IPS DF 4.7 (cell line): ENCODE measurements at regions not wholly inside any gene's neighbourhood (a gene's known extent, or its start where the extent isn't known, plus 50 kb on each side); places are given as distances from the start of the nearest gene placed in this dataset.

Experiments
- DNase-seq: peaks from one replicate; pipeline ENCODE4 v3.0.0-alpha.2; 2013; ENCODE audit warnings: low spot score; ENCODE audit errors: extremely low read depth

DNA sequence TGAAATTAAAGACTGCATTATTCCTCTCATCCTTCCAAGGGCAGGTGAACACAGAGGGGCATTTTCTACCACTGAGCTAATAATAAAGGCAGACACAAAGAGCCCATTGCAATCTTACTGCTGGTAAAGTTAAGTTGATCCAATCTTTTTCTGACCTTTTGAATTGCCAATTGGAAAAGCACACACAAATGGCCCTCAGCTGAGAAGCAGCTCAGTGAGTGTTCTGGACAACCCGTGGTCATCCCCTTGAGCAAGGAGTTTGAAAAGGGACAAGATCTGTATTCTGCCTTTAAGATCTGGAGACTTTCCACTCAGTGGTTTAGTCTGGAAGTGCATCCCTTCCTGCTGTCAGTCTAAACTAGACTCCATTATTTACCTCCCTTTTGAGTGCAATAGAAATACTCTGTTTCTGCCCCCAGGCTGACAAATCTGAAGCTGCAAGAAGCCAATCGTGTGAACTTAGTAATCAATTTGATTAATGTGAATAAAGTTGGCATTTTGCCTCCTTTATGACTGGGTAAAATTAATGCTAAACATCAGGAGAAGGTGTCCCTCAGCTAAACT, 835.7 kb downstream of the MAT2B start:
- no peak for DNase-seq

DNA sequence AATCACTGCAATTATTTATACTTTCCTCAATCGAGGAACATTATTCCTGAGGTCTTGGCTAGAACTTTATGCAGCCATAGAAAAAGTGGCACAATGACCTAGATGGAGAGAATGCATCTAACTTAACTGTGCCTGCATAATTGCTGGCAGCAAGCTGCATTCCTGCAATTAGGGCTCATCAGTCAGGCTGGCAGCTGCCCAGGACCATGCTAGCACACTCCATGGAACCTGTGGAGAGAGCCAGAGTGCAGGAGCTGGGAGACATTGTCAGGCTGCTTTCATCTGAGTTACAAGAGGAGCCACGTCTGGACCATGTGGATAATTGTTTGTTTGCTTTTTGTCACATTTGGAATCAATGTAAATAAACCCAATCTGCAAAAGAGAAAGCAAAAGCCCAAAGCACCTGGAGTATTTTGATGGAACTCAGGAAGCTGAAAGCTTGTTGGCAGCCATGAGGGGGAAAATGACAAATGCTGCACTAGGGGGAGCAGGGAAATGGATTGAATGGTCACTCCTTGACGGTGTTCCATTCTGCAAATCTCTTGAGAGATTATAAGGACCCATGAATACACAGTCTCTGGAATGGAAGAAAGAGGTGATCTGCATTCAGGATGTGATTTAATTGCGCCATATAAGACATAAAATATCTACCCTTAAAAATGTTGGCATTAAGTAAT, 839.9 kb downstream of the MAT2B start:
- DNase-seq = no peak

DNA sequence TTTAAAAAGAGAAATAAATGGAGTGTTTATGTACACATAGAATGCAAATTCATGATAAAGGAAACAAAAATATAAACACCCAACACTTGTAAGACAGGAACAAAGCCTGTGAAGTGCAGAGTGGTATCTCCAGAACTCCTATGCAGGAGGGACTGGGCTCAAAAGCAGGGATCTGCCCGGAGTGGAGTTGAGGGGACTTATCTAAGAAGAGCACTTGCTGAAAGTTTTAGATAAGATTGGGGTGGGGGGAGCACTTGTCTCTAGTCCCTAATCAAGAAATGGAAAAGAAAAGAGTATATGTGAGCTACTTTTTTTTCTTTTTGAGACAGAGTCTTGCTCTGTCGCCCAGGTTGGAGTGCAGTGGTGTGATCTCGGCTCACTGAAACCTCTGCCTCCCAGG, 840.4 kb downstream of the MAT2B start:
- DNase-seq = no peak

DNA sequence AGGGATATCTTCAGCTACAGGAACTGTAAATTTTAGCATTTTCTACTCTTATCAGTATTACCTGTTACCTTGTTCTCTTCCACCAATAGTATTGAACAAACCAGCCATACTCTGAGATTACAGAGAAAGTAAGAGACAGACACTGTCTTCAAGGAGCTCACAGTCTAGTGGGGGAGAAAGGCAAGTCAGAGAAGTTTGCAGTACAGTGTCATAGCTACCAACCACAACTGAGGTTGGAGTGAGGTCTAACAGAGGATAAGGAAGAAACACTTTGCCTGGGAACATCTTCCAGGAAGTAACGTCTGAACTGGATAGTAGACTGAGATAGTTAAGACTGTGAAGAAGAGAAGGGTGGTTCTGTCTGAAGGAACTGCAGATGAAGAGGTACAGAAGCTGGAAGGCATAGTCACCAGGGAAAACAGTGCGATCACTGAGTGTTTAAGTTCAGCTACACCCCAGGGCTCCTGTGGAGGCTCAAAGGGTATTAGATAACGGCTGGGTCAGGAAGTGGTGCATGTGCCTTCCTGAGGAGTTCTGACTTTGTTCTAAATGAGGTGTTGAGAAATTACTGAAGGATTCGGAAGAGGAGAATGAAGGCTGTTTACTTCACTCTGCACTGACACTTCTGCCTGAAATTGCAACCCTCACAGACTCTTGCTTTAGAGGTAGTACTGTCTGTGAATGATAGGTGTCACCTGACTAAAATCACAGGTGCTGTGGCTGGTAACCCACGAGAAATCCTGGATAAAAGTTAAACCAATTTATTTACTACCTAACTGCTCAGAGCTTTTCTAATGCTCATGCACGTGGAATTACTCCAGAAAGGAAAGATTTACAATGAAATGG, 841.6 kb downstream of the MAT2B start:
- DNase-seq = no peak

DNA sequence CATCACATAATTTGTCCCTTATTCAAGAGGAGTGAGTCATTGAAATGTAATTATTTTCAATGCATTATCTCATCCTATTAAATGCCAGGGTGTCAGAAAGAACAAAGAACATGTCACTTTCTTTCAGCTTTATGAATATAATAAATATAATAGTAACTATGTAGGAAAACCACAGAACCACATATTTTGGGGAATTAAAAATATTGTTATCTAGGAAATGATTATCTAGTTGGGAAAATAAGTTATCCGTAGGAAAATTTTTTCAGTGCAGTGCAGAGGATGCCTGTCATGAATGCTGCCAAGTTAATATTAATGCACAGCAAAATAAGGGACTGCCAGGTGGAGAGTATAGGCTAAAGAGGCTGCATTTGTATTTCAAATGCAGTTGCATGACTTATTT, 844.8 kb downstream of the MAT2B start:
- no peak for DNase-seq

DNA sequence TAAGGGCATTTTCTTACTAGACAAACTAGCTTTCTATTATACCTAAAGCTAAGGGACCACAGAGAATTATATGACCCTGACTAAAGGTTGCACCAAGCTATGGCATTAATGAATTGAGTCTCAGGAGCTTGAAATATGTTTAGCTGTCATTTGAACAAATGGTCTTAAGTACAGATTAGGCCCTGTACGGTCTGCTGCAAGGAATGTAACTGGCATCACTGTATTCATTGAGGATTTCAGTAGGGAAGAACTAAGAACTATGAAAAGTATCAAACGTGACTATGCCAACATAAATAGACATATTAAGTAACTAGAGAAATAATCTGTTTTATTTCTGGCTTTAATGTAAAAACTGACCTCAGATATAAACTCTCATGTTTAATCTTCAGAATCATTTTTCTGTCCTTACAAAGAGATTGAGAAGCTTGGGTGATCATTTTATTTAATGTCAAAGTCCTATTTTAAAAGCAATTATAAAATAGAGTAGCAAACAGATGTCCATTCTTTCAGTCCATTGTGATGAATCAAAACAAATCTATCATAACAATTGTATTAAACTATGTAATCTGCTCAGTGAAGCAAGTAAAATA, 845.9 kb downstream of the MAT2B start:
- DNase-seq = no peak

DNA sequence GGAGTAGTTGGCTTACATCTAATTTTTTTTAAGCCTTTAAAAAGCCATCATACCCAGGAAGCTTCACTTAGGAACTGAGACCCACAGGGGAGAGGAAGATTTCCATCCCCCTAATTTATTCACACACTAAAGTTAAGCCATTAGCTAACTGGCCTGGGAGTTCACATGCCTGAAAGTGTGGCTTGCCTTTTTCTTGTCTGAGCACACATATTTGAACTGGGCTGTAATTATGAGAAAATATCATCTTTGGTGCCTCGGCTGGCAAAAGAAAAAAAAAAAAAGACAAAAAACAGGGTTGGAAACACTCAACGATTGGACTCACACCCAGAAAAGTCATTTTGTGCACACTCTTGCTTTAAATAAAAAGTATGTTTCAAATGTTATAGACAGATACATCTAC, 847.3 kb downstream of the MAT2B start:
- DNase-seq = no peak

DNA sequence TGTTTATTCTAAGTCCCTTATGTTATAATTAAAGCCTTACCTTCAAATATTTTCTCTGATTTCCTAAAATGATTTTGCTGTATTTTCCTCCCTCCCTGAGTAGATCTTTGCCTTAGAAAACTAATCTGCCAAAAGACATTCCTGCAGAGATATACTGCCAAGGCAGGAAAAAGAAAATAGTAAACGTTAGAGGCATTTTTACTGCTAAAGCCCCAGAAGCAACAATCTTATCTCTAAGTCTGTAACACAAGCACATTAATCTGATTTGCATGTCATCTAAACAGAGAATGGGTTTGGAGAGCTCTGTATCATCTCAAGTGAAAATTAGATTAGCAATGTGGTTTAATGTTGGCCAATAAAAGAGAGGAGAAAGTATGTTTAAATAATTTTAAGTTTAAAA, 847.7 kb downstream of the MAT2B start:
- no peak for DNase-seq

DNA sequence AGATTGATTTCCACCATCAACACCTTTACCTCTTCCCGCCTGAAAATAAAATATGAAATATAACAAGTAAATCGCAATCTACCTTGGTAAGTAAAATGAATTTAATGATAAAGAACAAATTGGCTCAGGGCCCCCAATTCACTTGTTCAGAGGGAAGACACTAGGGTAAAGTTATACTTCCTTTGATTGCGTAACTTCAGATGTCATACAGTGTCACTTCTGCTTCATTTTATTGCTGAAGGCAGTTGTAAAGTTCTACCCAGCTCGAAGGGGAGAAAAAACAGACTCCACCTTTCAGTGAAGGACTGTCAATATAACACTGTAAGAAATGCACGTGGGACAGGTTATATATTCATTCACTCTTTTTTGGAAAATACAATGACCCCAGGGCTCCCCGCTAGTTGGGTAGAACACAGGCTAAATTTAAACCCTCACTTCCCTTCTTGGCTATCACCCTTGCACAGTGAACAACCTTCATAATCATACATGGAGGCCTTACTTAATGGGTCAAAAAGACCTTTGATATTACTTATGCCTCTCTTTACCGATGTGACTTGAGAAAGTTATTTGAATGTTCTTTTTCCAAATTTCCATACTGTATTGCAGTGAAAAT, 848.8 kb downstream of the MAT2B start:
- DNase-seq = no peak

DNA sequence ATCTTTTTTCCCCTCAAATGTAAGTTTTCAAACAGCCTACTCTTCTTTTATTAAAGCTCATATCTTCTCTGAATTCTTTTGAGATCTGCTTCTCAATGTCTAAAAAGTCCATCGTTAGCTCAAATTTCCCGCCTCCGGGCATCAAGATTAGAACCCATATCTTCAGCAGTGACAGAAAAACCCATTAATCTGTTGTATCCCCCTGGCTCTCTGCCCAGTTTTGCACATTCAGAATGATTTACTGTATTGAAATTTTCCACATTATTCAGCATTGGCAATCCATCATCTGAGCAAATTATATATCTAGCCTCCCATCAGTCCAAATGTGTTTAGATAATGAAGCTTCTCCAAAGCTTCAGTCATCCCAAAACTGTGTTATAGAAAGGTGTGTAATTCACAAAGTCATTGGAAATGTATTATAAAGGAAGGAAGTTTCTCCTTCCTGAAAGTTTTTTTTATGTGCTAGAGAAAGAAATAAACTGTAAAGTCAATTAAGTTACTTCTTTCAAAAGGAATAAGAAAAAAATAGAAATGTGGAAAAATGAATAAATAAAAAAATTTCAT, 849.9 kb downstream of the MAT2B start:
- no peak for DNase-seq

DNA sequence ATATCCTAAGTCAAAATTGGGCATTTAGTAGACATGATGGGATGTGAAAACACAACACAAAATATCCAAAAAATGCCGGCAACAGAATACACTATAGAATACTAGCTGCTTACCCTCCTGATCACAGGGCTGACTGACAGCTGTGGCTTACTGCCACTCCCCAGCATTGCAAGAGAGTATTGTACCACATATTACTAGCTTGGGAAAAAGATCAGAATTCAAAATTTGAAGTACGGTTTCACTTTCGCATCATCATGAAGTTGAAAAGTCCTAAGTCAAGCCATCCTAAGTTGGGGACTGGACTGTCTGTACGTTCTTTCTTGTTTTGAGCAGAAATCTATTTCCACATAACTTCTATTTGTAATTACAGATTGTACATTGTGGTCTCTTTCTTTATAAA, 851.4 kb downstream of the MAT2B start:
- DNase-seq = no peak

DNA sequence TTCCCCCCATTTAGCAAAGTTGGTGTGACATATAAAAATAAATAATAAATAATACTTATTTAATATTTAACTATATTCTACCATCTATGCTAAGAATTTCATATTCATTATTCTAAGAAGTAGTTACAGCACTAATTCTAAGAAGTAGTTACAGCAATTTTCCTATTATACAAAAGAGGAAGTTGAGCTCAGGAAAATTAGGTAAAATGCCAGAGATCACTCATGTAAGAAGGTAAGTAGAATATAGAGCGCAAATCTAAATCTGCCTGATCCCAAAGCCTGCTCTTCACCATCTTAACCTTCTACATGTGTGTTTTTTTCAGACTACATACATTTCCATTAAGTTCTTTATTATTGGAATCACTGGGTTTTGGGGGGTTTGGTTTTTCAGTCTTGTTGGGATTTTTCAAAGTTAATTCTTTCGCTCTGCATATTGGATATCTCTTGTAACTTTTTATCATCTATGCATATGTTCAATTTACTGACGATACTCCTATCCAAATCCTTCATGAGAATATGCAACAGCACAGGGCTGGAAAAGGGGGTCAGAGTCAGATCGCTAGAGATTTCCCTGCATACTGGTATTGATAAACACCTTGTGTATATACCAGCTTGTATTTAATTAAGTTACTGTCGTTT, 852.1 kb downstream of the MAT2B start:
- no peak for DNase-seq

DNA sequence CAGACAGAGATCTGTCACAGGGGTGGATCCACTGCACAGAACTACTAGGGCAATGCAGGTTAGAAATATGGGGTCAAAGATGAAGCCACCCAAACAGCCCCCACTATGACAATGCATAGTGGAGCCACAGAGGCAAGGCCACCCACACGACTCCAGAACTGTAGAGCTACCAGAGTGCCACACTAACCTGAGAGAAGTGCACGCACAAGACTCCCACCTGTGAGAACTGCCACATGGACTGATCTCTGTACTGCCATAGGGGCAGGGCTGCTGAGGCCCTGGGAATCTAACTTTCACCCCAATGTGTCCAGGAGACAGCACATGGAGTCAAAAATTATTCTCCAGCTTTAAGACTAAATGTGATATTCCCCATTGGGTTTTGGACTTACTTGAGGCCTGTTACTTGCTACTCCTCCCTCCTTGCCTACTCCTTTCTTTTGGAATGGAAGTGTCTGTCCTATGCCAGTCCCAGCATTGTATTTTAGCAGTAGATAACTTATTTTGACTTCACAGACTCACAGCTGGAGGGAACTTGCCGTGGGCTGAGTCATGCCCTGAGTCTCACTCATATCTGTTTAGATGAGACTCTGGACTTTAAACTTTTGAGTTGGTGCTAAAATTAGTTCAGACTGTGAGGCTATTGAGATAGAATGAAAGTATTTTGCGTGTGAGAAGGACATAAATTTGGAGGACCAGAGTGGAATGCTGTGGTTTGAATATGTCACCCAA, 853.3 kb downstream of the MAT2B start:
- DNase-seq = no peak

DNA sequence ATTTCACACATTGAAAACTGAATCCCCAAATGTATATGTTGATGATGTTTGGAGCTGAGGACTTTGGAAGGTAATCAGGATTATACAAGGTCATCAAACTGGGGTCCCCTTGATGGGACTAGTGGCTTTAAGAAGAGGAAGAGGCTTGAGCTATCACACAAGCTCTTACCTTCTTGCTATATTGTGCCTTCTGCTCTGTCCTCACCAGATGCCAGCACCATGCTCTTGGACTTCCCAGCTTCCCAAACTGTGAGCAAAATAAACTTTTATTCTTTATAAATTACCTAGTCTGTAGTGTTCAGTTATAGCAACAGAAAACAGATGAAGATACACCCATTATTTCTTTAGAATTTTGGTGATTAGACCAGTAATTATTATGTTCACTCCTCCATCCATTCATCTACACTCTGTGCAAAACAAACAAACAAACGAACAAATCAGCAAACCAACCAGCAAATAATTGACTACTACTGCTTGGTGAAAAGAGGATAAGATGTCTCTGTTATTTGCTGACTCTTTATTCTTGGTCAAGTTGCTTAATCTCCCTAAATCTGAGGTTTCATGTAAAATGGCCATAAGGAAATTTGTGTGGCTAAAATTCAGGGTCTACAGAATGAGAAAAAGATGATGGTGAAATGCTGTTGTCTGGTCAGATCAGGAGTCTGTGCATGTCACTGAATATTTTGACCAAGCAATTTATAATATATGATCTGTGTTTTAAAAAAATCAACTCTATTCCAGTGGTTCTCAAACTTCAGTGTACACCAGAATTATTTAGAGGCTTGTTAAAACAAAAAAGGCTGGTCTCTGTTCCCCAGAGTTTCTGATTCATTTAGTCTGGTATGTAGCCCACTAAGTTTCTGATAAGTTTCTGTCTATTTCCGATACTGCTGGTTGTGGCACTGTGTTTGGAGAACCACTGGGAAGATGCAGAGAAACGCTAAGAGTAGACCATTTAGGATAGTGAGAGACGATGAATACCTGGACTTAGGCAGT, 854.1 kb downstream of the MAT2B start:
- DNase-seq = no peak

DNA sequence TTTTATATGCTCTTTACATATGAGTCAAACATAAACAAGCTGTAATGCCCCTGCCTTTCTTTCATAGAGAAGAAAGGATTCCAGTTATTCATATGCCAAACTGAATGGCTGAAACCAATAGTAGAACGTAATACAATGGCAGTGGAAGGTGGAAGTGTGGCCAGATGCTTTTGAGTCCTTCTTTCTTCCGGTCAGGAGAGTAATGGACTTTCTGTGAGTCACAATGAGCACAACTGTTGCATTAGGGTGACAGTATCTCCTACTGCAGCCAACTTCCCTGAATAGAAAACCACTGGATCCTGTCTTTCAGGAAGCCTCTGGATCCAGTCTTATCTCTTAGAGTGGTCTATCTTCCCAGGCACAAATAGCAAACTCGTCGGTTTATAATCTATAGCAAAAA, 855.2 kb downstream of the MAT2B start:
- no peak for DNase-seq

DNA sequence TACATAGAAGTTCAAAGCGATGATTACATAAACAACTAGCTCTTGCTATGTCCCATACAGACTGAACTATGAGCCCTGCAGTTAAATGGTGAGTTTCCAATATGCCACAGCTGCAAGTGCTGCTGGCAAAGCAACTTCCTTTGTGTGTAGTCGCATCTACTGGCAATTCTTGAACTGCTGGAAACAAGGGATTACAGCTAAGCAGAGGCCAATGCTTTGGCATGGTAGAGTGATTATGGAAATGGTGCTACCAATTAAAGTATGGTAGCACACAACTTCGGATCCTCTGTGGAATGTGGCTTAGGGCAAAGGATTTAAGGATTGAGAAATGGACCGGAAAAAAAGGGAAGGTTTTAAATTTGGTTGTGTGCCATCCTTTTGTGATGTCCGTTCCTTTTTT, 856.6 kb downstream of the MAT2B start:
- DNase-seq = no peak

DNA sequence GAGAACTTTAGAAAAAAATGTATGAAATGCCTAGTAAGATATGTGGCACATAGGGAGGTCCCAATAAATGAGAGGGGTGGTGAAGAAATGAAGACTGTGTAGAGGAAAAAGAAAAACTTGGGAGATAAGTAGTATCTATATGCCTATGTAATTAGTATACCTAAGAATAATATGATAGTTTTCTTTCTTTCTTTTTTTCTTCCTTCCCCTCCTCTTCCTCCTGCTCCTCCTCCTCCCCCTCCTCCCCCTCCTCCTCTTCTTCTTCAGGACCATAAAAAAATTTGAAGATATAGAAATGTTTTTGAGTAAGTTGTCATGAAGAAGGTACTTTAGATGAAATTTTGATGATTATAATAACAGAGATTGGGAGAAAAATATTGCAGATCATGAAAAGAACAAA, 857.4 kb downstream of the MAT2B start:
- no peak for DNase-seq

DNA sequence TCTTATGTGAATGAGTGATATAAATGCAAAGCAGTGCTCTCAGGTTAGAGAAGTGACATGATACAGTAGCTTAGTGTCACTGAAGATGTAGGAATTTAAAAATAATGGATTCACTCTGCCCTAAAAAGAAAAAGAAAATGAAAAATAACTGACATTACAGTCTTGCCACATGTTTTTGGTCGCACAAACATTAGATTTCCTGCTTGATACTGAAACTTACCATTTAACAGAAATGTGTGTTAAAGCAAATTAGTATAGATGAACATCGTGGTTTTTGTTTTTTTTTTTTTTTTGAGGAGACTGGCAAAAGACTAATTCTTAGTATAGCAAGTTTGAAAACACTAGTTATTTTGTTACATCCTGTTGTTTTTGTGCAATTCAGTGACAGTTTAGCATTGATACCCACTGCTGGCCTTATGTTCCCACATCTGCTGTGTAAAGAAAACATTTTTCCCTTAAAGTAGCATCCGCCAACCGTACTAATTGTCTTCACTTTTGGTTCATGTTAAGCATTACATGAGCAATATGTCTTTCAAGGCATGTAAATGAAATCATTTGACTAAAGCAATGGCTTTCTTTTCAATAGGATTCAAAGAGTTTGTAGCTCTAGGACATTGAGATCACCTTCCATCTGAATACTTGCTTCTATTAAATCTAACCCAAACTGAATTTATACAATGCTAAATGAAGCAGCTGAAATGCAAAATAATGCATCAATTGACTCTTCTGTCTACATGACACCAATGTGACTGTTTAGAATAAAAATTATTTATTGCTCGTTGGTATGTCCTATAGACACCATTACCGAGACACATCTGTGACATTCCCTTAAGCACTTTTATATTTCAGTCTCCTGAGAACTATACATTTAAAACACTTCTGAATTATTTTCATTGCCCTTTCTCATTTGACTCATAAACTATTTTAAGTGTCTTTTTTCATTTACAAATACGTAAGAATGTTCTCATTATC, 859.1 kb downstream of the MAT2B start:
- no peak for DNase-seq
